NOMO-1 treated with DMSO at 0.1 percent for 48 hours (cell line): ENCODE measurements at regions not wholly inside any gene's neighbourhood (a gene's known extent, or its start where the extent isn't known, plus 50 kb on each side); places are given as distances from the start of the nearest gene placed in this dataset.
"Not testable (repeated sequence)": the region's sequence is repeated elsewhere in the genome, so short reads cannot be mapped to it uniquely, and the experiment has no call there.

Source experiments
- DNase-seq: peaks from one replicate; lab custom pipeline; 2025; ENCODE audit not compliant: unreplicated experiment; lab: John Stamatoyannopoulos, UW

GRCh38 chr11:23797624-23798419 is 699.0 kb upstream of the LUZP2 start:
- DNase-seq, result no peak

- not testable (repeated sequence) for DNase-seq
These were observed 662.5 kb upstream of the LUZP2 start for GRCh38 chr11:23834306-23834705.

DNA sequence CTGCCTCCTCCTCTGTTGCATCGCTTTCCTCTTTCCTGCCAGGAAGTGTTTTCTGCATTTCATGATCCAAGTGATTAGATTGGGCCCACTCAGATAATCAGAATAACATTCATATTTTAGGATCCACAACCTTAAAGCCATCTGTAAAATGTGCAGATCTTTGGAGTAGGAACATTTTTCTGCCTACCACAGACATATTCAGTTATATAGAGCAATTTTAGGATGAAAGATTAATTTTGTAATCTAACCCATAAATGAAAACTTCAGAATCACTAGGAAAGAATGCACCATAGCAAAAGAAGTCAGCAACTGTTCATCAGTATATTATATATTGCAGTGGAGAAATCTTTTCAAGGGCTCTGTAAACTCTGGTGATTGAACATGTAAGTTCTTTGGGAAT is 659.9 kb upstream of the LUZP2 start:
- no peak for DNase-seq

GRCh38 chr11:23840872-23841271 is 656.0 kb upstream of the LUZP2 start:
- DNase-seq, result no peak

DNA sequence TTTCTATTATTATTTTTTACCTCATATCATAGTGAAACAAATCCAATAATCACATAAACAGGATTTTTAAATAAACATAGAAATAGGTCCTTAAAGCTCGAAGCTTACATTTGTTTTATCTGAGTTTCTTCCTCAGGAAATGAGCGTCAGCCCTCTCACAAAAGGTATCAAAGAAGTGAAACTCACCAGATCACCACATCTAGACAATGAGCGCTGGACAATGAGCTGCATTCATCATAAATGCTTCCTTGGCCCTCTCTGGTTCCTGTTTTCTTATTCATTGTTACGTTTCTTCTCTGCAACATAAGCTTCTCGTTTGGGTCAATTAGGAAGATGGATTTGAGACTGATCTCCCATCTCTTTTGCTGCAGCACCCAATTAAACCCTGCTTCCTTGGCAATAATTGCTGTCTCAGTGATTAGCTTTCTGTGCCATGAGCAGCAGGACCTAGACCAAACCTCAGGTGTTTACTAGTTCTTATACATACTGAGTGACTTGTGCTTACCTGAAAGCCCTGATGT is 649.9 kb upstream of the LUZP2 start:
- DNase-seq, result no peak

DNA sequence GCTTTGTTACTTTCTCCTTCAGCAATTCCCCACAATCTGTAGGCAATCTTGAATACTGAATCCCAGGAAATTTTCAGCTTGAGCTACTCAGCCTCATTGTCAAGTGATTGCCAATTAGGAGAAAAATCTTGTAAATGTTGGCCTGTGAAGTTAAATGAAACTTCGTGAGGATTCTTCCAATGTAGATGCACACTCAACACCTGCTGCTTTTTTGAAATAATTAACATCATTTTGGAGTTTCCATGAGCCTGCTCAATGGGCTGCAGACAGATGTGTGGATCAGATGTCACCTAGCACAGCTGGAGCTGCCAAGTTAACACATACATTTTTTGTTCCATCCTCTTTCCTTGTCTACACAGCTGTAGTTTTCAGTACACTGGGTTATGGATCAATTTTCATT is 645.6 kb upstream of the LUZP2 start:
- DNase-seq, result no peak

- no peak for DNase-seq
These were observed 640.2 kb upstream of the LUZP2 start for GRCh38 chr11:23856654-23857053.

- DNase-seq, result no peak
These were observed 637.8 kb upstream of the LUZP2 start for GRCh38 chr11:23859087-23859486.

DNA sequence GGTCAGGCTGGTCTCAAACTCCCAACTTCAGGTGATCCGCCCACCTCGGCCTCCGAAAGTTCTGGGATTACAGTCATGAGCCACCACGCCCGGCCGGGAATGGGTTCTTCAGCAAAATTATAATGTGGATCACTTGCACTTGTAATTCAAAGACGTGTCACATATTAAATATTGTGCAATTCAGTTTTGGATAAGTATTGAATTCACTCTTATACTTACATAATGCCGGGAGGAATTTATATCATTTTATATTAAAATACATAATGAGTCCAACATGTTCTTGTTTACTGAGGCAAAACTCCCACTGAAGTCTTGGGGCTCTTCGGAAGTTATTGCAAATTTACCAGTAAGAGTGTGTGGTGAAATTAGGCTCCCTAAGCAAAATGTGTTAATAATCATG is 635.2 kb upstream of the LUZP2 start:
- DNase-seq, result no peak

- DNase-seq, result no peak
These were observed 631.4 kb upstream of the LUZP2 start for GRCh38 chr11:23865341-23865975.

GRCh38 chr11:23866641-23867040 is 630.2 kb upstream of the LUZP2 start:
- no peak for DNase-seq

DNA sequence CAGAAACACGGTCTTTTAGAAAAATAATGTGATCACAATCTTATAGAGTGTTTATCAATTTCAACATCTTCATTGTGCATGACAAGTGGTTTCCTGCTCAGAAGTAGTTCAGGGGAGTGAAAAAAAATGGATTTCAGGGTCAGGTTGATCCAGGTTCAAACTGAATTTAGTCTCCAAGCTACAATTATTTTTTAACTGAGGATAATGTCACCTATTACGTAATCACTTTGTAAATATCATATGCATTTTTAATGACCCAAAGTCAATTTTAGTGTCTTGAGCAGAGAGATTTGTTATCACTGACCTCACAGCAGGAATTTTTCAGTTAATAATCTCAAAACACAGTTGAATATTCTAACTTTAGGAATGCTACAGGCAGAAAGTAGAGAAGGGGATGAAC is 627.2 kb upstream of the LUZP2 start:
- no peak for DNase-seq

DNA sequence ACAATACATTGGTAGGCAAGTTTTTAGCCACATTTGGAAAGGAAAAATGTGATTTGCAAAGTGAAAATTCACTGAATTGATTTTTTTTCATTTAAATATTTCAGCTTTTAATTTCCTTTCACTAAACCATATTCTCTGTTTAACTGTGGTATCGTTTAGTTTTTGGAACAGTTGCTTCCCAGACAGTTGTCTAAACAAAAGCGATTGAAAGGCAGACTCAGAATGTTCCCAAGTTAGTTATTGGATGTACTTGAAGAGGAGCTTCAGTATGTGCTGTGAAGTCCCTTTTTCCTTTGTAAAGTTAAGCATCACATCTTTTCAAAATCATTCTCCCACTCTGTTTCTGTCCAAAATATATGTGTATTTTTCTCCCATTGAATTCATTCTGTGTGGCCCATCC is 623.4 kb upstream of the LUZP2 start:
- no peak for DNase-seq

- no peak for DNase-seq
These were observed 621.5 kb upstream of the LUZP2 start for GRCh38 chr11:23875176-23875850.

GRCh38 chr11:23883426-23884048 is 613.3 kb upstream of the LUZP2 start:
- not testable (repeated sequence) for DNase-seq

- DNase-seq, result no peak
These were observed 612.5 kb upstream of the LUZP2 start for GRCh38 chr11:23884341-23884740.

DNA sequence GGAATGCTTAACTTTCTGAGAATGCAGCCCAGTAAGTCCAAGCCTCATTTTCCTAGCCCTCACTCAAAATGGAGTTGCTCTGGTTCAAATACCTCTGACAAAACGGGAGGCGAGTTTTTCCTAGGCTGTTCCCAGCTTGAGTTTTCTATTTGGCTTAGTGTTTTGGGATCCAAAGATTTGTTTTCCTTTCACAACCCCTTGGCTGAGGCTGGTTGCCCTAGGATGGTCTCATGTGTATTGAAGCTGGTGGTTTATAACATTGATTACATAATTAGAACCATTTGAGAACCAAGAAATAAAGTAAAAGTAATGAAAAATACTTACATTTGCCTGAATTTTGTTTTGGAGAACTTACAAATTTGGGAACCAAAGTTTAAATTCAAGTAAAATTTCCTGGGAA is 611.1 kb upstream of the LUZP2 start:
- DNase-seq, result no peak

DNA sequence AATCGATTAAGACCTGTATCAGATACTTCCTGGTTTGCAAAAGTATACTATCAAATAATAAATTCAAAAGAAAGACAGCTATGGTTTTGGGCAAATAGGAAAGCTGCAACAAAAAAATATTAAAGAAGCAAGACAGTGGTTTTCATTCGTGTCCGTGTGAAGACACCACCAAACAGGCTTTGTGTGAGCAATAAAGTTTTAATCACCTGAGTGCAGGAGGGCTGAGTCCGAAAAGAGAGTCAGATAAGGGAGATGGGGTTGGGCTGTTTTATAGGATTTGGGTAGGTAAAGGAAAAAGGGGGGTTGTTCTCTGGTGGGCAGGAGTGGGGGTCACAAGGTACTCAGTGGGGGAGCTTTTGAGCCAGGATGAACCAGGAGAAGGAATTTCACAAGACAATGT is 609.7 kb upstream of the LUZP2 start:
- not testable (repeated sequence) for DNase-seq

- DNase-seq, result no peak
These were observed 603.7 kb upstream of the LUZP2 start for GRCh38 chr11:23893126-23893525.

DNA sequence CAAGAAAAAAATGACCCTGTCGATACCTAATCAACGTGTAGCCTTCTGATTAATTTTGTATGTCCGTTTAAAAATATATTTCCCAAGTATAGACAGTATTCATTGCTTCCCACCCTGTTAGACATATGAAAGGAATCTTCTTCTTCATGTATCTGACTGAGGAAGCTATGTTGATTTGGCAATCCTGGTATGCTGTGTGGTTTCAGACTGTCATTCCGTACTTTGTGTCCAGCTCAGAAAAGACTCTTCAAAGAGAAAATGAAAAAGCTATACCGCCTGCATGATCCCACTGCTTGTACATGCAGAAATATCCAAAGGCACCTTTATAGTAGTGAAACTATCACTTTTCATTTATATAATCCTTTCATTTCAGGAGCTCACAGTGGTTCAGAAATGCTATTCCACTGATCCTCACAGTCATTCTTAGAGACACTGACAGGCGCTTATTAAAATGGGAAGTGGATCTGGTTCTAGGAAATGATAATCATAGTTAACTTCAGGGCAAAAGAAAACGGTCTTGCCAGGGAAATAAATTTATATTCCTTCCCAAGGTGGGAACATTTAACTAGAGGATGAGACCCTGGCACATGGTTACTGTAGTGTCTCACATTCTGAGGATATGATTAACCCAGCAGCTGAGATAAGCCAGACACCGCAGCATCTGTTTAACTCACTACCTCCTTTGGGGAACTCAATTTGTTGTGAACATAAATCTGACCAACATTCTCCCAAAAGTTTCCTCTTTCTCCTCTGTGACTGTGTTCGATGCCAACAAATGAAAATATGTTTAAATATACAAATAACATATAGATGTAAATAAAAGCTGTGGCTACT is 599.2 kb upstream of the LUZP2 start:
- no peak for DNase-seq
